NT2/D1 (cell line): ENCODE measurements at regions not wholly inside any gene's neighbourhood (a gene's known extent, or its start where the extent isn't known, plus 50 kb on each side); places are given as distances from the start of the nearest gene placed in this dataset.

ENCODE experiments used
- SUZ12 ChIP-seq: IDR thresholded peaks from 2 replicates; pipeline ENCODE4 v1.6.1; 2011; ENCODE audit not compliant: insufficient read length, insufficient read depth; ENCODE audit errors: extremely low read depth
- YY1 ChIP-seq: IDR thresholded peaks from 2 replicates; pipeline ENCODE4 v1.6.1; 2011; ENCODE audit not compliant: insufficient read length, insufficient read depth
- ZNF274 ChIP-seq: IDR thresholded peaks from 2 replicates; pipeline ENCODE4 v1.6.1; 2011; ENCODE audit warnings: mild to moderate bottlenecking, low read depth, low read length

DNA sequence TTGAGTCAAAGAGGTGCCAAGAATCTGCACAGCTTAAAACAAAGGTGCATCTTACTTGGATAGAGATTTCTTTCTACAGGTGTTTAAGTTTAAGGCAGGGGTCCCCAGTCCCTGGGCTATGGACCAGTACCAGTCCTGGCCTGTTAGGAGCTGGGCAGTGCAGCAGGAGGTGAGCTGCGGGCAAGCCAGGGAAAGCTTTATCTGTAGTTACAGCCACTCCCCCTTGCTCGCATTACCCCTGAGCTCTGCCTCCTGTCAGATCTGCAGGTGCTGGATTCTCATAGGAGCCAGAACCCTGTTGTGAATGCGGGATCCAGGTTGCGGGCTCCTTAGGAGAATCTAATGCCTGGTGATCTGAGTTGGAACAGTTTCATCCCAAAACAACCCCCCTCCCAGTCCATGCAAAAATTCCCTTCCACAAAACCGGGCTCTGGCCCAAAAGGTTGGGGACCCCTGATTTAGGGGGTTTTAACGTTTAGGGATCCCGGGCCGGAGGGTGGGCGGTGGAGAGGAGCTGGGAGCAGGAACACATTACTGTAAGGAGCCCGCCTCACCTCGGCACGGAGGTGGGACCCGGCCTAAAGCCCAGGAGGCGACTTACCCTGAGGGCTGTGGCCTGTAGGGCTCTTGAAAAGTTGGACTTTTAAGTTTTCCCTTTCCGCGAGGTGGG is 60.2 kb downstream of the ZNF467 start:
- no peak for TF ChIP-seq SUZ12
- no peak for TF ChIP-seq YY1
- no peak for TF ChIP-seq ZNF274
